ENCODE measurements at regions not wholly inside any gene's neighbourhood (a gene's known extent, or its start where the extent isn't known, plus 50 kb on each side); places are given as distances from the start of the nearest gene placed in this dataset.
"Not testable (repeated sequence)": the region's sequence is repeated elsewhere in the genome, so short reads cannot be mapped to it uniquely, and the experiment has no call there.

DNA sequence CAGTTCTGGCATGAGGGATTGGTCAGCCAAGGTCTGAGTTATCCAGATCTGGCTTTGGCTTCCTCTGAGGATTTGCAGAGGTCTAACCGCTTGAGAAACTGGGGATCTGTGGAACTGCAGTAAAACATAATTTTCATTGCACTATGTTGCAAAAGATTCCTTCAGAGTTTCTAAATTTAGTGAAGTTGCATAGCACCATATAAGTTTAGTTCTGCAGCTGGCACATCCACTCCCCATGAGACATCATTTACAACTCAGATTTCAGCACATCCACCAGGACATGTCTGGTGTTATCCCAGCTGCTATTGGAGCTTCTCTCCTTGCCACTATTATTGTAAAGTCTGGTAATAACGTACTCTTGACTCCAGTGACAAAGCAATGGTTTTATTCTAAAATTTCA is 181.5 kb downstream of the CWF19L2 start:
- DNase-seq (ENCODE audit: low spot score): no peak
- Mint-ChIP-seq H3K36me3 (ENCODE audit: low read depth) (no peaks in the 10 kb centered on the region), H3K4me3 (no peak overlapping the region), H3K9me3 (peaks cover 13% of the 10 kb centered on the region), H3K27ac (no peak overlapping the region), H3K4me1 (ENCODE audit: low read depth) (no peaks in the 10 kb centered on the region), H3K27me3 (ENCODE audit: low read depth) (no peaks in the 10 kb centered on the region)

DNA sequence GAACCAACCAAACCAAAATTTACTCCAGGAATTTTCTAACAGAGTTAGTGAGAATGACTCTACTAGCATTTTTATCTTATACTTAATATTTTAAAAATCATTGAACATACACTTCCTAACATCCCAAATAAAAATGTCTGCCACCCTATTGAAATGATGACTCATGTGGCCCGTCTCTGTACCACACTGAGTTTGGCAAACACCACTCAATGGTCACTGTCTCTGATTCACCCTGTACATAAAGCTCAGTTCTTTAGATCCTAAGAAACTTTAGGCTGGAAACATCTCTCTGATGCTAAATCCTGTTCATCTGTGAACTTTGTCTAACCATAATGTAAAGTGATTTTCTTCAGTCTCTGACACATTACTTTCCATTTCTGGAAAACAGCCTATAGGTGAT is 182.0 kb downstream of the CWF19L2 start:
- Mint-ChIP-seq H3K4me1 (ENCODE audit: low read depth) (no peaks in the 10 kb centered on the region), H3K27ac (no peak overlapping the region), H3K36me3 (ENCODE audit: low read depth) (no peaks in the 10 kb centered on the region), H3K9me3 (peaks cover 13% of the 10 kb centered on the region), H3K4me3 (no peak overlapping the region), H3K27me3 (ENCODE audit: low read depth) (no peaks in the 10 kb centered on the region)
- no peak for DNase-seq (ENCODE audit: low spot score)

DNA sequence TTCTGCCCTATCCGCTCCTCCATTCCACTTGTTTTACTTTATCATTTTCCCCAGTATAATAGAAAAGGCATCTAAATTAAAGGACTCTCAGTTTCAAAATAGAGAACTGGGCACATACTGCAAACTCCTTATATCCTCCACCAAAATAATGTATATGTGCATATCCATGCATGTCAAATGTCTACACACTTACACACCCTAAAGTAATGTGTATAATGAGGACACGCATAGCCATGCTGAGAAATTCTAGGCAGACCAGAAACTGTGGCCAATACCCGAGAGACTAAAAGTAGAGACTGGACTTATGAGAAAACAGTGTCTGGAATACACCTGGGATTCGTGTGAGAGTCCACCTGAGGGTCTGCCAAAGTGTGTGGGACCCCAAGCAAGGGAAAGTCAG is 183.5 kb downstream of the CWF19L2 start:
- peaks cover 13% of the 10 kb centered on the region for H3K9me3 Mint-ChIP-seq
- no peaks in the 10 kb centered on the region for H3K4me1 Mint-ChIP-seq (ENCODE audit: low read depth)
- H3K36me3 Mint-ChIP-seq (ENCODE audit: low read depth): no peaks in the 10 kb centered on the region
- H3K27ac Mint-ChIP-seq: no peak overlapping the region
- DNase-seq (ENCODE audit: low spot score): no peak
- no peaks in the 10 kb centered on the region for H3K27me3 Mint-ChIP-seq (ENCODE audit: low read depth)
- no peak overlapping the region for H3K4me3 Mint-ChIP-seq

DNA sequence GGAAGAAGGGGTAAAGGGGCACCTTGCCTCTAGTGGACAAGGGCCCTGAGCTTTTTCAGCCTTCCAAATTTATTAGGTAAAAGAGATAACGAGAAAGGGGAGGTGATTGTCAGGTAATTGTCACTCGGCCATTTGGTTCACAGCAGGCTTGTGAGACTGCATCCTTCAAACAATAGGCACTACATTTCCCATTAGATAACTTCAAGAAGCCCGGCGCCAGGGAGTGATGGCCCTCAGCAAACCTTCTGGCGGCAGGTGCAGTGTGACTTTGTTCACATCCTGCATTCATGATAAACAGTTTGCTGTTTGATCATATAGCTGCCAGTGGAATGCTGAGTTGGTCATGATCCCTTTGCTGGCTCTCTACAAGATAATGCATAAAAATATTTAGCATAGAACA is 185.1 kb downstream of the CWF19L2 start:
- no peaks in the 10 kb centered on the region for H3K27me3 Mint-ChIP-seq (ENCODE audit: low read depth)
- H3K4me1 Mint-ChIP-seq (ENCODE audit: low read depth): no peaks in the 10 kb centered on the region
- H3K27ac Mint-ChIP-seq: no peak overlapping the region
- DNase-seq (ENCODE audit: low spot score): no peak
- H3K4me3 Mint-ChIP-seq: no peak overlapping the region
- no peaks in the 10 kb centered on the region for H3K36me3 Mint-ChIP-seq (ENCODE audit: low read depth)
- H3K9me3 Mint-ChIP-seq: no peaks in the 10 kb centered on the region

DNA sequence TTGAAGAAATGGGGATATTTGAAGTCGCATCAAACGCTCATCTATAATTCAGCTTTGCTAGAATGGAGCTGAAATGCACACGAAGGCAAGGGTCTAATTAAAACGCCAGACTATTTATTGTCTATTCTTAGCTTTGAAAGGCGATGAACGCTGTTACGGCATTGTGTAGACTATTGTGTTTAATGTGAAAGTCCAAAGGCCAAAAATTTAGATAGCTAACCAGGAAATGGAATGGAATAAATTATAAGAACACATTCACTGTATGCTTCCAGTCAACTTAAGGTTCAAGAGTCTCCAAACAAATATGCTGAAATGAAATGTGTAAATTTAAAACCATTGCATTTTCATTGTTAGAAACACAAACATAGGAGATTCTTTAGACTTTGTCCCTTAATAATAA is 186.2 kb downstream of the CWF19L2 start:
- Mint-ChIP-seq H3K4me3 (no peak overlapping the region), H3K36me3 (ENCODE audit: low read depth) (no peaks in the 10 kb centered on the region), H3K27me3 (ENCODE audit: low read depth) (no peaks in the 10 kb centered on the region), H3K4me1 (ENCODE audit: low read depth) (no peaks in the 10 kb centered on the region), H3K27ac (no peak overlapping the region), H3K9me3 (no peaks in the 10 kb centered on the region)
- no peak for DNase-seq (ENCODE audit: low spot score)

DNA sequence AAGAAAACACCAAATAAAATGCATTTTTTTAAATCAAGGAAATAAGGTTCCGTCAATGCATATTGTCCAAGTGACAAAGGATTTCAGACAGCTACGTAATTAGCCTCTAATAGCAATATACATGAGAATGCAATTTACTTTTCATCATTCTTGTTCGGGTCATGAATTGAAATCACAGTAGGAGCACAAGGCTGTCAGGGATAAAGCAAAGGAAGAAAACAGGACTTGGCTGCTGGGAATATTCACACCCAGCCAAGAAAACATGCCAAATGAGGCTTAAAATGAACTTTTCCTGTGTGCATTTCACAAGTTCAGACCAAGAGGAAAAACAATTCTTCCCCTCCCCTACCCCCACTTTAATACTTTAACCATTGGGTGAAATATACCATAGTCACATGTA is 188.6 kb downstream of the CWF19L2 start:
- no peak for DNase-seq (ENCODE audit: low spot score)
- Mint-ChIP-seq H3K27me3 (ENCODE audit: low read depth) (no peaks in the 10 kb centered on the region), H3K4me3 (no peak overlapping the region), H3K4me1 (ENCODE audit: low read depth) (no peaks in the 10 kb centered on the region), H3K9me3 (no peaks in the 10 kb centered on the region), H3K36me3 (ENCODE audit: low read depth) (no peaks in the 10 kb centered on the region), H3K27ac (no peak overlapping the region)

DNA sequence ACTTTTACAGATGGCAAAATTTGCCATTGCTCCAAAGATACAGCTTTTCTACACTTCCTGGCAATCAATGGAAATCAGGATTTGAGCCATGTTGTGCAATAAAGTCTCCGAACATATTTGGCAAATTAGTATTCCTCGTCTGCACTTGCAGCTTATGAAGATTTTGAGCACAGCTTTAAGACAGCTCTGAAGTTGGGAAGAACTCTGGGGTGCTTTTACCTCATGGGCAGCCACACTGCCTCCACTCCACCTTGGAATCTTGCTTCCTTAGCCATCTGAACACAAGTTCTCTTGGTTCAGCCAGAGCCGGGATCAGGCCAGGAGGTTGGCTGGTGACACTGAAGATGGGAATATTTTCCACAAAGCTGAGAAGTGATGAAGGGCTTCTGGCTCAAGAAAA is 191.2 kb downstream of the CWF19L2 start:
- H3K36me3 Mint-ChIP-seq (ENCODE audit: low read depth): no peaks in the 10 kb centered on the region
- no peaks in the 10 kb centered on the region for H3K9me3 Mint-ChIP-seq
- no peaks in the 10 kb centered on the region for H3K27me3 Mint-ChIP-seq (ENCODE audit: low read depth)
- no peak overlapping the region for H3K27ac Mint-ChIP-seq
- H3K4me1 Mint-ChIP-seq (ENCODE audit: low read depth): no peaks in the 10 kb centered on the region
- H3K4me3 Mint-ChIP-seq: no peak overlapping the region
- no peak for DNase-seq (ENCODE audit: low spot score)

DNA sequence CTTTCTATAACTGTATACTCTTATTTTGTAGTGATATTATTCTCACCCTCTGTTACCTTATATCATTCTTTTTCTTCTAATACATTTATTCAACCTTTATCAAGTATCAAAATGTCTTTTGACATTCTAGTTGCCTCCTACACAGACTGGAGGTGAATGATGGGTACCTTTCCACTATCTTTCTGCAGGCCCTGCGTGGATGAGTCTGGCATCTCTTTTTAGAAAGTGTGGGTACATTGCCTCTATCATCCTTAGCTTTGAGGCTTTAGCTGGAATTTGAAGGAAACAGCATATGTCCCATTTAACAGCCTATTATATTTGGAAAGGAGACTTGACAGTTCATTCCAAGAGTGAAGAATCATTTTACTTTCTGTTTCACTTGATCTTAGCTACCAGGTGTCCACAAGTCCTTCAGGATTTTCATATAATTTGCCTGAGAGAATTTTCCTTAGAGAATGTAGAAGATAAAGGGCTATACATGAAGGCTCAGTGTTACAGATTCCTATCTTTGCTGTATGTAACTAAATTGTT is 192.0 kb downstream of the CWF19L2 start:
- H3K36me3 Mint-ChIP-seq (ENCODE audit: low read depth): no peaks in the 10 kb centered on the region
- DNase-seq (ENCODE audit: low spot score): no peak
- H3K27ac Mint-ChIP-seq: no peak overlapping the region
- H3K4me3 Mint-ChIP-seq: no peak overlapping the region
- no peaks in the 10 kb centered on the region for H3K27me3 Mint-ChIP-seq (ENCODE audit: low read depth)
- H3K9me3 Mint-ChIP-seq: no peaks in the 10 kb centered on the region
- no peaks in the 10 kb centered on the region for H3K4me1 Mint-ChIP-seq (ENCODE audit: low read depth)

DNA sequence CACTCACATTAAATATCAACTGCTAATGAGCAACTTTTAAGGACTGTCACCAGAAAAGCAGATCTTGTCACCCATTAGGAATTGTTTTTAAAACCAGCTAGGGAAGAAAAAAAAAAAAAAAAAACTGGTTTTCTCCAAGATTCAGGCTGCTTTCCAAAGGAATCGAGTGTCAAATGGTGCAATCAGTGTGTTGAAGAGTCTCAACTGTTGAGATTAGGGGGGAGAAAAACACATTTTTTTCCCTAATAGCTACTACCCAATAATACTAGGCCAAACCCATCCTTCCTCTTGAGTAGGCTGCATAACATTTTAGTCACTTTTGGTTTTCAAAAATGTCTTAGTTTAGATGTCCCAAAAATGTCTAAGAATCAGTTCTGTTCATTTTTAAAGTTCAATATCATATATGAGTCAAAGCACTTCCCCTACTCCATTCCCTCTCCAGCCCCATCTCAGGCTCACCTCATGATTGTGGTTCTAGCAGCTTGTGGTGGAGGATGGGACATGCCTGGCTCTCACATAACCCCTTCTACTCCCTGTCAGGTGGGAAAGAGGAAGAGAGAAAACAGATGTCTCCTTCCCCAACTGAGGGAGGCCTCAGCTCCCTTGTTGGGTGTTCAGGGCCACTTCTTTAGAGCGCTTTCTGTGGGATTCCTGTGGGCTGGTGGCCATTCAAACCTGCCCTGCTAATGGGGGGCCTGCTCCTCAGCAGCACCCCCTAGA is 193.6 kb downstream of the CWF19L2 start:
- no peaks in the 10 kb centered on the region for H3K36me3 Mint-ChIP-seq (ENCODE audit: low read depth)
- H3K4me3 Mint-ChIP-seq: no peak overlapping the region
- no peaks in the 10 kb centered on the region for H3K9me3 Mint-ChIP-seq
- no peaks in the 10 kb centered on the region for H3K4me1 Mint-ChIP-seq (ENCODE audit: low read depth)
- H3K27ac Mint-ChIP-seq: no peak overlapping the region
- no peak for DNase-seq (ENCODE audit: low spot score)
- peaks cover 3% of the 10 kb centered on the region for H3K27me3 Mint-ChIP-seq (ENCODE audit: low read depth)

DNA sequence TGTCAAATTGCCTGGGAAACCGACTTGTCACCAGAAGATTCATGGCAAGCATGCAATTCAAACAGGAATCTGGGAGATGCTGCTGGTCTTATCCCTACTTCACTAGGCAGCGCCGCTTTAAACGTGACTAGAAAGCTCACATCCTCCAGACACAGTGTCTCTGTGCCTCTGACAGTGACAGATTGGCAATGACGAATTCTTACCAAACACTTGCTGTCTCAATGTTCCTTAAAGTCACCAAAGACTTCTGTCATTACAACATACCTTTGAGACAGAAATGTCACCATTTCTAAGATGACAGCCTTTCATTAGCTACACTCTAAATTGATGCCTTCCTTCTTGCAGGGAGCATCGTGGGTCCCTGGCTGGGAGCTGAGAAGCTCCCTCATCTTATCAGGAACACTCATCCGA is 197.8 kb downstream of the CWF19L2 start:
- Mint-ChIP-seq H3K27me3 (ENCODE audit: low read depth) (peaks cover 3% of the 10 kb centered on the region), H3K27ac (no peak overlapping the region), H3K36me3 (ENCODE audit: low read depth) (no peaks in the 10 kb centered on the region), H3K9me3 (no peaks in the 10 kb centered on the region), H3K4me1 (ENCODE audit: low read depth) (no peaks in the 10 kb centered on the region), H3K4me3 (no peak overlapping the region)
- DNase-seq (ENCODE audit: low spot score): no peak

DNA sequence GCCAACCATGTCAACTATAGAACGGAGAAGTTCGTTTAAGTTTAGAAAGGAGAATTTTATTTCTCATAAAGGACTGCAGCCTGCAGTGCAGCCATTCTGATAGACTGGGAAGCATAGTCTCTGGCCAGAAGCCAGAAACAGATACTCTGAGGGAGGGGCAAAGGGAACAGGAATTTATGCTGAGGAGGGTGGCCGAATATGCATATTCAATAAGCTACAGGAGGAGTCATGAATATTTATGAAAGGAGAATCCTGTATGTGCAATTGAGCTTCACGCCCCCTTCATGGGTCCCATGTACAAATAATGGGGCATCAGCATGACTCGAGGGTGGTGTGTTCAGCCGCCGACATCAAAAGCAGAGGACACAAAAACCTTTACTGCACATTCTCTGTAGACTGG is 199.9 kb downstream of the CWF19L2 start:
- Mint-ChIP-seq H3K27me3 (ENCODE audit: low read depth) (peaks cover 3% of the 10 kb centered on the region), H3K4me1 (ENCODE audit: low read depth) (no peaks in the 10 kb centered on the region), H3K27ac (no peak overlapping the region), H3K36me3 (ENCODE audit: low read depth) (no peaks in the 10 kb centered on the region), H3K4me3 (no peak overlapping the region), H3K9me3 (no peaks in the 10 kb centered on the region)
- DNase-seq (ENCODE audit: low spot score): no peak

DNA sequence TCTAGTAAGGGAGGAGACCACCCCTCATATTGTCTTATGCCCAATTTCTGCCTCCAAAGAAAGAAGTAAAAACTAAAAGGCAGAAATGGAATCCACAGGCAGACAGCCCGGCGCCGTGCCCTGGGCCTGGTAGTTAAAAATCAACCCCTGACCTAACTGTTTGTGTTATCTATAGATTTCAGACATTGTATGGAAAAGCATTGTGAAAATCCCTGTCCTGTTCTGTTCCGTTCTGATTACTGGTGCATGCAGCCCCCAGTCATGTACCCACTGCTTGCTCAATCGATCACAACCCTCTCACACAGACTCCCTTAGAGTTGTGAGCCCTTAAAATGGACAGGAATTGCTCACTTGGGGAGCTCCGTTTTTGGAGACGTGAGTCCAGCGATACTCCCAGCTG is 204.0 kb downstream of the CWF19L2 start:
- H3K9me3 Mint-ChIP-seq; H3K27me3 Mint-ChIP-seq (ENCODE audit: low read depth); H3K36me3 Mint-ChIP-seq (ENCODE audit: low read depth); DNase-seq (ENCODE audit: low spot score); H3K4me1 Mint-ChIP-seq (ENCODE audit: low read depth); H3K4me3 Mint-ChIP-seq; H3K27ac Mint-ChIP-seq: not testable (repeated sequence)

DNA sequence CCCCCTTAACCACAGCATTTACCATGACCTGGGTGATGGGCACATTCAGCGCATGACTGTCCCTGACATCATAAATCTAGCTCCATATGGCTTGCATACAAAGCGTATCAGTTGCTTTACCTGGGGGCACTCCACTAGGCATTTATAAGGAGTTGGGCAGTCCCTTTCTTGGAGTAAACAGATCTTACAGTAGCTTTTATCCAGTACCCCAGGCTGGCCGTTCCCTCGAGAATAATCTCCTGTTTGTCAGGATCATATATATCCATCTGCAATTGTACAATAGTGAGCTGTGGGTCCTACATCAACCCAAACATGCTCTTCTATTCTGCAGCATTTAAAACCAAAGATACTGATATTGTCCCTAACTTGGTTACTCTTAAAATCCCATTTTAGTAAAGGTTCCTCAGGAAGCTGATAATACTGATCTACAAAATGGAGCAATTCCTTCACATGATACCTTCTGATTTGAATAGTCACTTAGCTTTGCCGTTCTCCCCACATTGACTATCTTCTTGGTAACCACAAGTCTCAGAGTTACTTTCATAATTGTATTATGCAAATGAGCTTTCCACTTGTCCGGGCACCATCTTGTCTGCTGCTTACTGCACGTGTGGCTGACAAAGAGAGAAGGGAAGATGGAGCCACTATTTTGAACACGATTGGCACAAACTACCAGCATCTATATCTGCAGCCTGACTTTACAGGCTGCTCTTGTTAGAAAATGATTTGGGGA is 205.0 kb downstream of the CWF19L2 start:
- no peaks in the 10 kb centered on the region for H3K4me1 Mint-ChIP-seq (ENCODE audit: low read depth)
- no peaks in the 10 kb centered on the region for H3K36me3 Mint-ChIP-seq (ENCODE audit: low read depth)
- H3K4me3 Mint-ChIP-seq: no peak overlapping the region
- DNase-seq (ENCODE audit: low spot score): no peak
- H3K9me3 Mint-ChIP-seq: no peaks in the 10 kb centered on the region
- no peak overlapping the region for H3K27ac Mint-ChIP-seq
- H3K27me3 Mint-ChIP-seq (ENCODE audit: low read depth): no peaks in the 10 kb centered on the region

DNA sequence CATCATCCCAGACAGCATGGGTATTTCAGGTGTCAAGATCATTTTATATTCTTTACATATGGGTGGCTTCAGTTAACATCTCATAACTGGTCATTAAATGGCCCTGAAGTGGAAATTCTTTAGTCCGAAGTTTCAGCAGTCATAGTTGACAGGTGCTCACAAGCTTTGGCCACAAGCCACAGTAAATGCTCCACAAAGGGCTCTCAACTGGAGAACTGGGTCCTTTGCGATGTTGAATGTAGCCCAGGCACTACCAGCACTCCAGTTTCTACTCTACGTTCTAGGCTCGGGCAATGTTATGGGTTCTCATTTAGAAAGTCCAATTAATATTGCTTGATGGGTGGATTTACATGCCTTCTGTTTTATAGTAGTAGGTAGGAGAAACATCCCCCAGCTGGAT is 206.3 kb downstream of the CWF19L2 start:
- no peak overlapping the region for H3K4me3 Mint-ChIP-seq

More for the DNA sequence above, 206.3 kb downstream of the CWF19L2 start:
- Mint-ChIP-seq H3K36me3 (ENCODE audit: low read depth) (no peaks in the 10 kb centered on the region), H3K27me3 (ENCODE audit: low read depth) (no peaks in the 10 kb centered on the region), H3K4me1 (ENCODE audit: low read depth) (no peaks in the 10 kb centered on the region), H3K27ac (no peak overlapping the region), H3K9me3 (no peaks in the 10 kb centered on the region)
- no peak for DNase-seq (ENCODE audit: low spot score)

Data from T-helper 2 cell treated with Interferon-gamma antibody and Interleukin-4, amounts not matched to agents 5 μg/mL and 100 μg/mL, for 36 hours (primary cell).